ENCODE measurements at regions not wholly inside any gene's neighbourhood (a gene's known extent, or its start where the extent isn't known, plus 50 kb on each side); places are given as distances from the start of the nearest gene placed in this dataset.

GRCh38 chr4:14924812-14925344, 77.4 kb upstream of the CPEB2 start:
- no peaks in the 10 kb centered on the region for H3K36me3 Mint-ChIP-seq (ENCODE audit: low read depth)
- TF ChIP-seq CTCF (IDR thresholded peaks at IDR 0.05): no peak
- no peak overlapping the region for H3K27ac Mint-ChIP-seq
- no peaks in the 10 kb centered on the region for H3K4me1 Mint-ChIP-seq
- H3K4me3 Mint-ChIP-seq: no peak overlapping the region
- H3K27me3 Mint-ChIP-seq (ENCODE audit: low read depth, poor library complexity): peaks cover 17% of the 10 kb centered on the region
- no peak for DNase-seq
- no peaks in the 10 kb centered on the region for H3K9me3 Mint-ChIP-seq

- no peak for TF ChIP-seq CTCF (IDR thresholded peaks at IDR 0.05)
- no peaks in the 10 kb centered on the region for H3K9me3 Mint-ChIP-seq
- H3K4me1 Mint-ChIP-seq: no peaks in the 10 kb centered on the region
- no peak for DNase-seq
- H3K27ac Mint-ChIP-seq: no peak overlapping the region
- H3K36me3 Mint-ChIP-seq (ENCODE audit: low read depth): no peaks in the 10 kb centered on the region
- H3K27me3 Mint-ChIP-seq (ENCODE audit: low read depth, poor library complexity): peaks cover 13% of the 10 kb centered on the region
- no peak overlapping the region for H3K4me3 Mint-ChIP-seq
Measured at GRCh38 chr4:14925471-14925870, 76.8 kb upstream of the CPEB2 start.

- Mint-ChIP-seq H3K27me3 (ENCODE audit: low read depth, poor library complexity) (peaks cover 13% of the 10 kb centered on the region), H3K4me3 (no peak overlapping the region), H3K9me3 (no peaks in the 10 kb centered on the region), H3K36me3 (ENCODE audit: low read depth) (no peaks in the 10 kb centered on the region), H3K4me1 (no peaks in the 10 kb centered on the region), H3K27ac (no peak overlapping the region)
- no peak for TF ChIP-seq CTCF (IDR thresholded peaks at IDR 0.05)
- no peak for DNase-seq
Measured at GRCh38 chr4:14926368-14926767, 75.9 kb upstream of the CPEB2 start.

- no peaks in the 10 kb centered on the region for H3K4me1 Mint-ChIP-seq
- H3K27me3 Mint-ChIP-seq (ENCODE audit: low read depth, poor library complexity): peaks cover 16% of the 10 kb centered on the region
- H3K27ac Mint-ChIP-seq: no peak overlapping the region
- TF ChIP-seq CTCF (IDR thresholded peaks at IDR 0.05): no peak
- H3K9me3 Mint-ChIP-seq: no peaks in the 10 kb centered on the region
- no peaks in the 10 kb centered on the region for H3K36me3 Mint-ChIP-seq (ENCODE audit: low read depth)
- DNase-seq: no peak
- no peak overlapping the region for H3K4me3 Mint-ChIP-seq
Measured at GRCh38 chr4:14928035-14928434, 74.2 kb upstream of the CPEB2 start.

- Mint-ChIP-seq H3K27ac (no peak overlapping the region), H3K4me1 (no peaks in the 10 kb centered on the region), H3K9me3 (no peaks in the 10 kb centered on the region), H3K27me3 (ENCODE audit: low read depth, poor library complexity) (peaks cover 16% of the 10 kb centered on the region), H3K4me3 (no peak overlapping the region), H3K36me3 (ENCODE audit: low read depth) (no peaks in the 10 kb centered on the region)
- no peak for DNase-seq
- no peak for TF ChIP-seq CTCF (IDR thresholded peaks at IDR 0.05)
Measured at GRCh38 chr4:14929669-14930068, 72.6 kb upstream of the CPEB2 start.

- Mint-ChIP-seq H3K27ac (no peak overlapping the region), H3K4me1 (no peaks in the 10 kb centered on the region), H3K4me3 (no peak overlapping the region), H3K27me3 (ENCODE audit: low read depth, poor library complexity) (peaks cover 7% of the 10 kb centered on the region), H3K9me3 (no peaks in the 10 kb centered on the region), H3K36me3 (ENCODE audit: low read depth) (no peaks in the 10 kb centered on the region)
- no peak for TF ChIP-seq CTCF (IDR thresholded peaks at IDR 0.05)
- DNase-seq: no peak
Measured at GRCh38 chr4:14934704-14935390, 67.4 kb upstream of the CPEB2 start.
